ENCODE measurements at regions not wholly inside any gene's neighbourhood (a gene's known extent, or its start where the extent isn't known, plus 50 kb on each side); places are given as distances from the start of the nearest gene placed in this dataset.

DNA sequence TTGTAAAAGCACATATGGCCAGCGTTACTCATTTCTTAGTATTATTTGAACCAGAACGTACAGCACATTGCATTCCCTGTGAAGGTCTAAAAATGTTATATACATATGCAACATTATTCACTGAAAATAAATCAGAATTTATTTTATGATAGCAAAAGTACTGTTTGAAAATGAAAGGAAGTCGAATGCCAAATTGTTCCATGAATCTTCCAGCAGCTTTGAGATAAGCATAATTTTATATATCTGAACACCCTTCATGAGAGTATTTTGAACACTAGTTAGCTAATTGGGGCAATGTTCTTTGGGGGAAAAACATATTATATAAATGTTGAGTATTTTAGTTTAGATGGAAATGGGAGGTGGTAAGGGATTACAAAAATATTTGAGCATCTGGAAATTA is 300.7 kb upstream of the SYT1 start:
- H3K27me3 ChIP-seq (ENCODE audit: insufficient read depth, low read length, poor library complexity, severe bottlenecking) = no peaks in the 10 kb centered on the region
- no peak overlapping the region for H2AFZ ChIP-seq (ENCODE audit: low read length)
- no peaks in the 10 kb centered on the region for H4K20me1 ChIP-seq (ENCODE audit: insufficient read depth, low read length, poor library complexity, severe bottlenecking)
- no peaks in the 10 kb centered on the region for H3K9me2 ChIP-seq (replicated peaks; ENCODE audit: low read depth, low read length)
- H3K9me3 ChIP-seq (ENCODE audit: insufficient read depth, low read depth, low read length) = no peaks in the 10 kb centered on the region
- no peak overlapping the region for H3K4me3 ChIP-seq (ENCODE audit: low read length, poor library complexity, severe bottlenecking)
- no peak for TF ChIP-seq EZH2phosphoT487 (IDR thresholded peaks at IDR 0.05; ENCODE audit: borderline replicate concordance)
- TF ChIP-seq, protein P1, sequence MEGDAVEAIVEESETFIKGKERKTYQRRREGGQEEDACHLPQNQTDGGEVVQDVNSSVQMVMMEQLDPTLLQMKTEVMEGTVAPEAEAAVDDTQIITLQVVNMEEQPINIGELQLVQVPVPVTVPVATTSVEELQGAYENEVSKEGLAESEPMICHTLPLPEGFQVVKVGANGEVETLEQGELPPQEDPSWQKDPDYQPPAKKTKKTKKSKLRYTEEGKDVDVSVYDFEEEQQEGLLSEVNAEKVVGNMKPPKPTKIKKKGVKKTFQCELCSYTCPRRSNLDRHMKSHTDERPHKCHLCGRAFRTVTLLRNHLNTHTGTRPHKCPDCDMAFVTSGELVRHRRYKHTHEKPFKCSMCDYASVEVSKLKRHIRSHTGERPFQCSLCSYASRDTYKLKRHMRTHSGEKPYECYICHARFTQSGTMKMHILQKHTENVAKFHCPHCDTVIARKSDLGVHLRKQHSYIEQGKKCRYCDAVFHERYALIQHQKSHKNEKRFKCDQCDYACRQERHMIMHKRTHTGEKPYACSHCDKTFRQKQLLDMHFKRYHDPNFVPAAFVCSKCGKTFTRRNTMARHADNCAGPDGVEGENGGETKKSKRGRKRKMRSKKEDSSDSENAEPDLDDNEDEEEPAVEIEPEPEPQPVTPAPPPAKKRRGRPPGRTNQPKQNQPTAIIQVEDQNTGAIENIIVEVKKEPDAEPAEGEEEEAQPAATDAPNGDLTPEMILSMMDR (conservative IDR thresholded peaks at IDR 0.05; ENCODE audit: low read length) = no peak
- H3K36me3 ChIP-seq (ENCODE audit: insufficient read depth, low read length) = no peaks in the 10 kb centered on the region
- no peak overlapping the region for H3K9ac ChIP-seq (ENCODE audit: low read depth, low read length, poor library complexity, severe bottlenecking)
- no peaks in the 10 kb centered on the region for H3K79me2 ChIP-seq (ENCODE audit: insufficient read depth, low read length)
- H3K4me2 ChIP-seq (ENCODE audit: low read depth, low read length, poor library complexity, severe bottlenecking) = no peak overlapping the region
- no peaks in the 10 kb centered on the region for H3K4me1 ChIP-seq (ENCODE audit: insufficient read depth, low read length, poor library complexity, severe bottlenecking)
- no peaks in the 10 kb centered on the region for H3F3A ChIP-seq (ENCODE audit: low read depth)

DNA sequence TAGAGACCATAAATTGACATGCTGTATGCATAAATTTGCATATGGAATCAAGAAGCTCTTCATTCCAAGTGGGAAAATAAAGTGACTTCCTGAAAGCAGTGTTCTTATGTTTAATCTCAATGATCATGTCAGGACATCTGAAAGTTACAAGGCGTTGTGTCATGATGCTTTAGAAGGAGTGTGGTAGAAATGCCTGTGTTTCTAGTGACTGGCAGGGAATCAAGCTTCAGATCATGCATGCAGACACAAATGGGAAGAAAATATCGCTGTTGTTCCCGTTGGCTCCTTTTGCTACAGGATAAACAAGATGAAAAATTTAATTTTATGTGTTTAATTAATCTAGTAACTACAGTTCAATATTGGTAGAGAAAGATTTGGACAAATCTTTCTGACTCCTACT is 298.1 kb upstream of the SYT1 start:
- H3K4me3 ChIP-seq (ENCODE audit: low read length, poor library complexity, severe bottlenecking) = no peak overlapping the region
- H2AFZ ChIP-seq (ENCODE audit: low read length) = no peak overlapping the region
- no peak overlapping the region for H3K4me2 ChIP-seq (ENCODE audit: low read depth, low read length, poor library complexity, severe bottlenecking)
- H3K9ac ChIP-seq (ENCODE audit: low read depth, low read length, poor library complexity, severe bottlenecking) = no peak overlapping the region
- no peaks in the 10 kb centered on the region for H3K4me1 ChIP-seq (ENCODE audit: insufficient read depth, low read length, poor library complexity, severe bottlenecking)
- no peaks in the 10 kb centered on the region for H3K27me3 ChIP-seq (ENCODE audit: insufficient read depth, low read length, poor library complexity, severe bottlenecking)
- H3K9me2 ChIP-seq (replicated peaks; ENCODE audit: low read depth, low read length) = no peaks in the 10 kb centered on the region
- H3K36me3 ChIP-seq (ENCODE audit: insufficient read depth, low read length) = no peaks in the 10 kb centered on the region
- H3K79me2 ChIP-seq (ENCODE audit: insufficient read depth, low read length) = no peaks in the 10 kb centered on the region
- no peaks in the 10 kb centered on the region for H3K9me3 ChIP-seq (ENCODE audit: insufficient read depth, low read depth, low read length)
- TF ChIP-seq, protein P1 (conservative IDR thresholded peaks at IDR 0.05; ENCODE audit: low read length) = no peak
- TF ChIP-seq EZH2phosphoT487 (IDR thresholded peaks at IDR 0.05; ENCODE audit: borderline replicate concordance) = no peak
- no peaks in the 10 kb centered on the region for H4K20me1 ChIP-seq (ENCODE audit: insufficient read depth, low read length, poor library complexity, severe bottlenecking)
- no peaks in the 10 kb centered on the region for H3F3A ChIP-seq (ENCODE audit: low read depth)

DNA sequence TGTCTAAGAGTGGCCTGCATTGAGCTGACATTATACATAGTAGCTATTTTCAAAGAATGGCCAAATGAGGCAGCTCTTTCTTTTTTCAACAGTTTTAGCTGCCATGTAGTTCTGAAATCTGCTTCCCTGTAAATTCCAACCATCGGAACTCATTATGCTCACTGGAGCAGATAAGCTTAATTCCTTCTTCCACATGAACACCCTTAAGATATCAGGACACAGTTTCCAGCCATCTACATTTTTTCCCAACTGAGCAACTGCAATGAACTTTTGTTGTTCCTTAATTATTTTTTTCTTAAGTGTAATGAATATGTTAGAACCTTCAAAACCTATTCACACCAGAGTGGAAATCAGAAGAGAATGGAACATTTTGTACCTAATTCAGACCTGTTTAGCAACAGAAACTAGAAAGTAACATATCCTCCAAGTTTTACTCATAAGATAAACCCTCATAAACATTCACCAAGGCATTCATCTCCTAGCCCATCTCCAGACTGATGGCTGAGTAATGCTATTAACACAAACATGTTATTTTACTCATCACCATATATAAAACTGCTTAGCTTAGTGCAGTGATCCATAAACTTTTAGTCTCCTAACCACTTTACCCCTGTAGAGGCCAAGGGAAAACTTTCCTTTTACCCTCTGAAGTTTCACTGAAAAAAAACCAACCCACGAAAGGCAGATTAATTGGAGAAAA is 296.1 kb upstream of the SYT1 start:
- Histone ChIP-seq H4K20me1 (ENCODE audit: insufficient read depth, low read length, poor library complexity, severe bottlenecking) (no peaks in the 10 kb centered on the region), H3K4me3 (ENCODE audit: low read length, poor library complexity, severe bottlenecking) (no peak overlapping the region), H3K79me2 (ENCODE audit: insufficient read depth, low read length) (no peaks in the 10 kb centered on the region), H3K4me1 (ENCODE audit: insufficient read depth, low read length, poor library complexity, severe bottlenecking) (no peaks in the 10 kb centered on the region), H3K36me3 (ENCODE audit: insufficient read depth, low read length) (no peaks in the 10 kb centered on the region), H3K27me3 (ENCODE audit: insufficient read depth, low read length, poor library complexity, severe bottlenecking) (no peaks in the 10 kb centered on the region), H3F3A (ENCODE audit: low read depth) (no peaks in the 10 kb centered on the region), H3K9ac (ENCODE audit: low read depth, low read length, poor library complexity, severe bottlenecking) (no peak overlapping the region), H3K9me3 (ENCODE audit: insufficient read depth, low read depth, low read length) (no peaks in the 10 kb centered on the region), H3K4me2 (ENCODE audit: low read depth, low read length, poor library complexity, severe bottlenecking) (no peak overlapping the region), H3K9me2 (replicated peaks; ENCODE audit: low read depth, low read length) (no peaks in the 10 kb centered on the region), H2AFZ (ENCODE audit: low read length) (no peak overlapping the region)
- TF ChIP-seq EZH2phosphoT487 (IDR thresholded peaks at IDR 0.05; ENCODE audit: borderline replicate concordance) = no peak
- TF ChIP-seq, protein P1 (conservative IDR thresholded peaks at IDR 0.05; ENCODE audit: low read length) = no peak

Data from Loucy (cell line).